Mesodermal cell (in vitro differentiated cells): ENCODE measurements at regions not wholly inside any gene's neighbourhood (a gene's known extent, or its start where the extent isn't known, plus 50 kb on each side); places are given as distances from the start of the nearest gene placed in this dataset.

Experiments
- H3K27ac ChIP-seq: 2 replicates; pipeline ENCODE4 v1.7.0; 2013; ENCODE audit warnings: mild to moderate bottlenecking, low read depth, low read length, moderate library complexity; ENCODE audit not compliant: severe bottlenecking
- H3K36me3 ChIP-seq: 2 replicates; pipeline ENCODE4 v1.7.1; 2013; ENCODE audit warnings: mild to moderate bottlenecking, low read length, moderate library complexity; ENCODE audit not compliant: control insufficient read depth, insufficient read depth
- H3K4me1 ChIP-seq: one replicate; pipeline ENCODE4 v1.7.1; 2013; ENCODE audit warnings: mild to moderate bottlenecking, low read length; ENCODE audit not compliant: insufficient read depth, control insufficient read depth, poor library complexity, severe bottlenecking
- H3K4me3 ChIP-seq: 2 replicates; pipeline ENCODE4 v1.7.0; 2013; ENCODE audit warnings: low read length, control low read depth, mild to moderate bottlenecking; ENCODE audit not compliant: insufficient read depth, poor library complexity, severe bottlenecking; ENCODE audit errors: extremely low read depth
- H3K9me3 ChIP-seq: 2 replicates; pipeline ENCODE4 v1.7.1; 2013; ENCODE audit warnings: mild to moderate bottlenecking, low read length, moderate library complexity; ENCODE audit not compliant: control insufficient read depth
- WGBS, 2 experiments: methylation state at CpG; one replicate each; pipeline ENCODE4 v1.1.5; 2013; ENCODE audit warnings: missing lambda C conversion rate in 2 of 2; ENCODE audit not compliant: insufficient coverage in 2 of 2; 5-methylcytosine and 5-hydroxymethylcytosine counted together

DNA sequence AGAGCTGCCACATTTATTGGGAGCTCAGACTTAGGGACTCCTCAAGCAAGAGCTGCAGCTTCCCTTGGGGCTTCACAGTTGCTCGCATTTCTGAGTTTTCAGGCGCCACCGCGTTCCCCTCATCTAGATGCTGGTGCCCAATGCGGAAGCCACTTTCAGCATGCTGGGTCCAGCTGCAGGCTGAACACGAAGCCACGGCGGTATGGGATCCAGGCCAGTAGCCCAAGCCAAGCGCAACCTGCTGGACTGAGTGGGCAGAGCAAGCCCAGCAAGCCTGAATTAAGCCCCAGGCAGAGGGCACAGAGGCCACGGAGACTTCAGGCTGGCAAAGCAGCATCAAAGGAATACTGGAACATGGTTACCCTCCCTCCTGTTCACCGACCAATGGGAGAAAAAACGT is 391.5 kb downstream of the HTR1A start:
- 92 to 93% methylated on average over 12 of the region's 12 CpGs for WGBS, 2 experiments
- Histone ChIP-seq H3K36me3 (no peaks in the 10 kb centered on the region), H3K4me3 (no peak overlapping the region), H3K27ac (no peak overlapping the region), H3K9me3 (peaks cover 3% of the 10 kb centered on the region), H3K4me1 (no peaks in the 10 kb centered on the region)

DNA sequence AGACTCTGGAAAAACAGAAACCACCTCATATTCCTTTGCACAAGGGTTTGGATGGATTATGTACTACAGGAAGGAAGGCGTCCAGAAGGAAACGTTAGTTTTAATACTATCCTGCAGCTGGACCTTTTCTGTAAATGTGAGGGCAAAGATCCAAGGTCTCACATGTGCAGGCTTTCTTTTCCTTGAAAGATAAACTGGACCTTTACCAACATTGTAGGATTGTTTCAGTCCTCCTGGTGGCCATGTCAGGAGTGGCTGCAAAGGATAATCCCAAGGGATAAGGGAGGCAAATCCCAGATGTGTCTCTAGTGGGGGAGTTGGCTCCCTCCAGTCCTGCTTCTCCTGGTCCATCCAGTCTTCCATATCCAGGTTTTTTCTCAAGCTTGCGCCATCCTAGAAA is 397.5 kb downstream of the HTR1A start:
- Histone ChIP-seq H3K4me1 (no peaks in the 10 kb centered on the region), H3K9me3 (peaks cover 8% of the 10 kb centered on the region), H3K36me3 (no peaks in the 10 kb centered on the region), H3K4me3 (no peak overlapping the region), H3K27ac (no peak overlapping the region)
- WGBS, 2 experiments = 81 to 94% methylated on average over 2 to 3 of the region's 3 CpGs

DNA sequence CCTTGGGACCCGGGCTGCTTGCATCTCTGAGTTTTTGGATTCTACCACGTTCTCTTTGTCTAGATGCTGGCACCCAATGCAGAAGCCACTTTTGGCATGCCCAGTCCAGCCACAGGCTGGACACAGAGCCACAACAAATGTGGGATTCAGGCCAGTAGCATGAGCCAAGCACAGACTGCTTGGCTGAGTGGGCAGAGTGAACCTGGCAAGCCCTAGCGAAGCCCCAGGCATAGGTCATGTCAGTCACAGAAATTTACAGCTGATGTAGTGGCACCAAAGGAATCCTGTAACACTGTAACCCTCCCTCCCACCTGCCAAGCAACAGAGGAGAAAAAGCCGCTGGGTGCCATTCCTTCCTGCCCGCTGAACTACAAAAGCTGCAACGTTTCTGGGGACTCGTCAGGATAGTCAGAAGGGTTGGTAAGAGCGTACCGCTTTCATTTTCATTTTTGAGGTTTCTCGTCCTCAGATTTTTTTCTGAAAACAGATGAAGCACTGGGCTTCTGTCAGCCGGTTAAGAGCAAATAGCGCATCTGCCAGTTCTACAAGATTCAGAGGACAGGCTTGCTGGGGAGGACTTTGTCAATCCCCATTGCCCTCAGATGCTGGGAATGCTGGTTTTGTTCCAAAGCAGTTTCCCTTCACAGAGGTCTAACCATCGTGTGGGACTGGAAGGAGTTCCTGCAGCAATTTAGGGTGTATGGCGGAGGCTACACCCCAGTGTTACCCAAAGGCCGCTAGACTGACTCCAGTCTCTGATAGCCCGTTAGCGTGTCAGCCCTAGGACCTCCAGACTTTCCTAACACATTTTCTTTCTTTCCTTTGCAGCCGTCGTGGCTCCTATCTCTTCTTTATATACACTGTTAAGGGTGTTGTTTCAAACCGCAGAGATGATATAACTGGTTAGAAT is 399.0 kb downstream of the HTR1A start:
- H3K9me3 ChIP-seq = peaks cover 8% of the 10 kb centered on the region
- no peak overlapping the region for H3K27ac ChIP-seq
- H3K4me3 ChIP-seq = no peak overlapping the region
- 90 to 91% methylated on average over 16 of the region's 20 CpGs for WGBS, 2 experiments
- no peaks in the 10 kb centered on the region for H3K36me3 ChIP-seq
- H3K4me1 ChIP-seq = no peaks in the 10 kb centered on the region

DNA sequence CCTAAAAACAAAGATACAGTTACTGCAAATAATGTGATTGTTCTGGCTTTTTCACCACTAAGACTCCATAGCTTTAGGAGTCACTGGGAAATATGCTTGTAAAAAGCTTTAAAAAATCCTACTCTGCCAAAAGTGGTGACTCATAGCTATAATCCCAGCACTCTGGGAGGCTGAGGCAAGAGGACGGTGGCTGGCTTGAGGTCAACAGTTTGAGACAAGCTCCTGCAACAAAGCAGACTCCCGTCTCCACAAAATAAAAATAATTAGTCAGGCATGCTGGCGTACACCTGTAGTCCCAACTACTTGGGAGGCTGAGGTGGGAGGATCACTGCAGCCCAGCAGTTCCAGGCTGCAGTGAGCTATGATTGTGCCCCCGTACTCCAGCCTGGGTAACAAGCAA is 406.4 kb downstream of the HTR1A start:
- Histone ChIP-seq H3K36me3 (no peaks in the 10 kb centered on the region), H3K4me1 (no peaks in the 10 kb centered on the region), H3K9me3 (no peaks in the 10 kb centered on the region), H3K4me3 (no peak overlapping the region), H3K27ac (no peak overlapping the region)
- WGBS, 2 experiments = 87% methylated on average over 2 to 3 of the region's 4 CpGs

DNA sequence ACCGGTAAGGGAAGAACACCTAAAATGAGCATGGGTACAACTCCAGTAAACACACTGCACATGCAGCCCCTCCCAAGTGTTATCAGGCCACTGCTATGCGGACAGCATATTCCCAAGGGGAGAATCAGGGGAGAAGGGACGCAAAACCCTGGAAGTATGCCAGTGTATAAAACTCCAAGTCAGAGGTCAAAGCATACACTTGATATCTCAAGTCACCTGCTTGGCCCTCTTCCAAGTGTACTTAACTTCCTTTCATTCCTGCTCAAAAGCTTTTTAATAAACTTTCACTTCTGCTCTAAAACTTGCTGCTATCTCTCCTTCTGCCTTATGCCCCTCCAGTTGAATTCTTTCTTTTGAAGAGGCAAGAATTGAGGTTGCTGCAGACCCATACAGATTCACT is 408.1 kb downstream of the HTR1A start:
- Histone ChIP-seq H3K9me3 (no peaks in the 10 kb centered on the region), H3K27ac (no peak overlapping the region), H3K4me1 (no peaks in the 10 kb centered on the region), H3K36me3 (no peaks in the 10 kb centered on the region), H3K4me3 (no peak overlapping the region)
- WGBS, 2 experiments = 90 to 100% methylated on average over 2 to 3 of the region's 3 CpGs

DNA sequence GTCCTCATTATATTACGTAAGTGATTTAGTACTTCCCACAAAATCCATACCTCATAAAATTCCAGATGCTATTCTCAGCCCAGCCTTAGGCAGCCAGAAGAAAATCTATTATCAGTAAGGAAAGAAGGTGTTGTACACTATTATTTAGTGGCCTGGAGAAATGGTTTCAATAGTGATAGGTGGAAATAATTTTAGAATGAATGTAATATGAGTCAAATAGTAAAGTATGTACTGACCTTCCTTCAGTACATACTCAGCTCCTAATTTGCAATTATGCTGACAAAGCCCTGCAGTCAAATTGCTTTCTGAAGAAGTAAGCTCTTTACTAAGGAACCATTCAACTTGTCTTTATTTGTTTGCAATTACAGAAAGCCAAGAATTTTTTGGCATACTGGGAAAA is 409.2 kb downstream of the HTR1A start:
- H3K4me1 ChIP-seq = no peaks in the 10 kb centered on the region
- no peak overlapping the region for H3K4me3 ChIP-seq
- no peaks in the 10 kb centered on the region for H3K36me3 ChIP-seq
- whole genome bisulfite sequencing, 2 experiments = 100% methylated on average over 1 of the region's 1 CpG; no CpG with 5 or more reads in 1 of the 2 experiments
- H3K27ac ChIP-seq = no peak overlapping the region
- H3K9me3 ChIP-seq = no peaks in the 10 kb centered on the region

DNA sequence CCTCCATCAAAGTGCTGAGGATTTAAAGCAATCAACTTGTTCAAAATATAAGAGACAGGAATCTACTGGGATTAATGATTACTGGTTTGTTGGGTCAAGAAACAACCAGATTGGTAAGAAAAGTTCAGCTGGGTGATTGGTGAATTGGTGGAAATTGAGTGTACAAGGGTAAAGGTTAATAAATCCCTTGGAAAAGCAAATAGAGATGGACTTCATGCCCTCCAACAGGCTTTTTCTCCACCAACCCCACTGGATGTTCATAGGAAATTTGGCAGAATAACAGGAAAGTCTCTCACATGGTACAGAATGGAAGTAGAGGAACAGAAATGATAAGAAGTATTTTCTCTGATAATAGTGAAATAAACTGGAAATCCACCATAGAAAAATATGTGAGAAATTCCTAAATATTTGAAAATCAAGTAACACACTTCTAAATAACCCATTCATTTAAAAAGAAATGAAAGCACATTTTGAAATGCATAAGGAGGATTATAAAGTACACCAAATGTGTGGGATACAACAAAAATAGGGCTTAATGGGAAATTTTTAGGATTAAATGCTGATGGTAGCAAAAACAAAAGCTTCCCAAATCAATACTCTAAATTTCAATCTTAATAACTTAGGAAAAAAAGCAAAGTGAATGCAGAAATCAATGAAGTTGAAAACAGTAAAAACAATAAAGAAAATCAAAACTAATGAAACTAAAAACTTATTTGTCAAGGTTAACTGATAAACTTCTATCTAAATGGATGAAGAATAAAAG is 426.2 kb downstream of the HTR1A start:
- Histone ChIP-seq H3K27ac (no peak overlapping the region), H3K4me3 (no peak overlapping the region), H3K4me1 (no peaks in the 10 kb centered on the region), H3K9me3 (no peaks in the 10 kb centered on the region), H3K36me3 (no peaks in the 10 kb centered on the region)

DNA sequence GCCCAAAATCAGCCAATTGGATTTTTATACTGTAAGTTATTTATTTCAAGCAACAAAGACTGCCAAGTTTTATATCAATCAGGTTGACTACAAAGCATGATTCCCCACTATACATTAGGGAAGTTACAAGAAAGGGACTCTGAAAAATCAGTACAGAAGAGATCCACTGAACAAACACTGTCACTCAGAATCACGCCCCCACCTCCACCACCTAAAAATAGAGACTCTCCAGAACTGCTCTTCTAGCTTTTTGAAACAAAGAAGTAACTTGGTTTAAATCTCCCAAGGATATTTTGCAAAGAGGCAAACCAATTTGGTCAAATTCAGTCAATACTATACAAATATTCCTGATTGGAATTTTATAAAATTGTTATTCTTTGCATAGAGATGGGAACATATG is 438.0 kb downstream of the HTR1A start:
- WGBS, 2 experiments = no CpG with 5 or more reads among the region's 1 CpG
- no peak overlapping the region for H3K27ac ChIP-seq
- no peaks in the 10 kb centered on the region for H3K36me3 ChIP-seq
- no peaks in the 10 kb centered on the region for H3K9me3 ChIP-seq
- H3K4me3 ChIP-seq = no peak overlapping the region
- no peaks in the 10 kb centered on the region for H3K4me1 ChIP-seq

DNA sequence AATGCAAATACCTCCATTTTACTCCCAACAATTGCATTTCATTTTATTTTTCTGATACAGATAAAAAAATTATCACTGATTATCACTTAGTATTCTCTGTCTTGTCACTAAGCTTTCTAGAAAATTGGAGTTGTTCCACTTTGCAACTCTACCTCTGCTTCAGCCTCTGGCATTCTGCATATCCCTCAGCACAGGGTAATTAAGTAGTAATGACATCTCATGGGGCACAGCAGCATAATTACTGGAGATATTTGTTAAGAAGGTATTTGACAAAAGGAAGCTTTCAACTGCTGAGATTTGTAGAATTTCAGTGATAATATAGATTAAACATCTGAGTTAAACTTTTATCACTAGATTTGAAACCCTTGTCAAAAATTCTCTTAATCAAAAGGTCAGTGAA is 446.2 kb downstream of the HTR1A start:
- Histone ChIP-seq H3K9me3 (no peaks in the 10 kb centered on the region), H3K4me3 (no peak overlapping the region), H3K27ac (no peak overlapping the region), H3K4me1 (no peaks in the 10 kb centered on the region), H3K36me3 (no peaks in the 10 kb centered on the region)

DNA sequence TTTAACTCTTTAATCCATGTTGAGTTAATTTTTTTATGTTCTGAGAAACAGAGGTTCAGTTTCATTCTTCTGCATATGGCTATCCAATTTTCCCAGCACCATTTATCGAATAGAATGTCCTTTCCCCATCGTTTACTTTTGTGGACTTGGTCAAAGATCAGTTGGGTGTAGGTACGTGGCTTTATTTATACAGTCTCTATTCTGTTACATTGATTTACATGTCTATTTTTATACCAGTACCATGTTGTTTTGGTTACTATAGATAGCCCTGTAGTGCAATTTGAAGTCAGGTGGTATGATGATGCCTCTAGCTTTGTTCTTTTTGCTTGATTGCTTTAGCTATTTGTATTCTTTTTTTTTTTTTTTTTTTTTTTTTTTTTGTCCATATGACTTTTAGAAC is 462.0 kb downstream of the HTR1A start:
- no peaks in the 10 kb centered on the region for H3K4me1 ChIP-seq
- H3K9me3 ChIP-seq = no peaks in the 10 kb centered on the region
- no CpG with 5 or more reads among the region's 3 CpGs for WGBS, 2 experiments
- no peak overlapping the region for H3K4me3 ChIP-seq
- H3K36me3 ChIP-seq = no peaks in the 10 kb centered on the region
- no peak overlapping the region for H3K27ac ChIP-seq

DNA sequence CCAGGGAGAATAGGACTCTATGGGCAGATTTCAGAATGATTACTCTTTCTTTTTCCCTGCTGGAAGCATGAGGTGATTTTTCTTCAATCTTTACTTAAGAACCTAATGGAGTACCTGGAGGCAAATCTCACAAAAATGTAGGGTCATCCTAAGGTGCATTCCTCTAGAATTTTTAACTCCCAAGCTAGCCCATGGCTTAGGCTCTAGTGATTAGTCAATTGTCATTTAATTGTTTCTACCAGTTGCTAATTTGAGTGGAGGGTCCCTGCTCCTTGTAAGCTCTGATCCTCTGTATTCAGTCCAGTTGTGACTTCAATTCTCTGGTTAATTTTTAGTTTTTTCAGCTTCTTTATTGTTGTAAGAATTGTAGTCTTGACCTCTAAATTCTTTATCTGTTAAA is 467.0 kb downstream of the HTR1A start:
- Histone ChIP-seq H3K4me3 (no peak overlapping the region), H3K27ac (no peak overlapping the region), H3K4me1 (no peaks in the 10 kb centered on the region), H3K9me3 (no peaks in the 10 kb centered on the region), H3K36me3 (no peaks in the 10 kb centered on the region)
